HL-60 (cell line): ENCODE measurements at regions not wholly inside any gene's neighbourhood (a gene's known extent, or its start where the extent isn't known, plus 50 kb on each side); places are given as distances from the start of the nearest gene placed in this dataset.

Experiments used
- POLR2AphosphoS5 ChIP-seq: IDR thresholded peaks from 2 replicates; pipeline ENCODE4 v1.6.1; 2012; ENCODE audit warnings: low read depth
- TF ChIP-seq, protein P1 (sequence below): IDR thresholded peaks from one replicate; pipeline ENCODE4 v1.5.1; 2011; ENCODE audit warnings: low read length, control low read depth, inconsistent platforms; ENCODE audit not compliant: insufficient read depth
- TF ChIP-seq, protein P2 (sequence below): IDR thresholded peaks from 2 replicates; pipeline ENCODE4 v1.6.1; 2012; ENCODE audit warnings: low read depth; ENCODE audit not compliant: insufficient replicate concordance

DNA sequence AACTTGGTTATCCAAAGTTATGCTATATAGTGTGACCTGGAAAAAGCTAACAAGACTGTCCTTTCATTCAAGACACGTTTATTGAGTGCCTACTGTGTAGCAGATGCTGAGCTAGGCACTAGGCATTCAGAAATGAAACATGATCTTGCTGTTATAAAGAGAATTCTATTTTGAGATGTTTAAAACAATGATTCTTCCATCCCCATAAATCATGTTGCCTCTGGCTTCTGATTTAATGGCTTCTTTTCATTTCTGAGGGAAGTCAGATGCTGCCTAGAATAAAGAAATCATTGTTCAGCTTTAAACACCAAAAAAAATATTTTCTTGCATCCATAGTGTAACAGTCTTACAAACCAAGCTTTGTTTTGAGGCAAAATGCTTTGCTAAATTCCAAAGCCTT, 620.9 kb upstream of the UBE2E2 start:
- TF ChIP-seq, protein P1, sequence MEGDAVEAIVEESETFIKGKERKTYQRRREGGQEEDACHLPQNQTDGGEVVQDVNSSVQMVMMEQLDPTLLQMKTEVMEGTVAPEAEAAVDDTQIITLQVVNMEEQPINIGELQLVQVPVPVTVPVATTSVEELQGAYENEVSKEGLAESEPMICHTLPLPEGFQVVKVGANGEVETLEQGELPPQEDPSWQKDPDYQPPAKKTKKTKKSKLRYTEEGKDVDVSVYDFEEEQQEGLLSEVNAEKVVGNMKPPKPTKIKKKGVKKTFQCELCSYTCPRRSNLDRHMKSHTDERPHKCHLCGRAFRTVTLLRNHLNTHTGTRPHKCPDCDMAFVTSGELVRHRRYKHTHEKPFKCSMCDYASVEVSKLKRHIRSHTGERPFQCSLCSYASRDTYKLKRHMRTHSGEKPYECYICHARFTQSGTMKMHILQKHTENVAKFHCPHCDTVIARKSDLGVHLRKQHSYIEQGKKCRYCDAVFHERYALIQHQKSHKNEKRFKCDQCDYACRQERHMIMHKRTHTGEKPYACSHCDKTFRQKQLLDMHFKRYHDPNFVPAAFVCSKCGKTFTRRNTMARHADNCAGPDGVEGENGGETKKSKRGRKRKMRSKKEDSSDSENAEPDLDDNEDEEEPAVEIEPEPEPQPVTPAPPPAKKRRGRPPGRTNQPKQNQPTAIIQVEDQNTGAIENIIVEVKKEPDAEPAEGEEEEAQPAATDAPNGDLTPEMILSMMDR: no peak
- no peak for TF ChIP-seq POLR2AphosphoS5
- TF ChIP-seq, protein P2, sequence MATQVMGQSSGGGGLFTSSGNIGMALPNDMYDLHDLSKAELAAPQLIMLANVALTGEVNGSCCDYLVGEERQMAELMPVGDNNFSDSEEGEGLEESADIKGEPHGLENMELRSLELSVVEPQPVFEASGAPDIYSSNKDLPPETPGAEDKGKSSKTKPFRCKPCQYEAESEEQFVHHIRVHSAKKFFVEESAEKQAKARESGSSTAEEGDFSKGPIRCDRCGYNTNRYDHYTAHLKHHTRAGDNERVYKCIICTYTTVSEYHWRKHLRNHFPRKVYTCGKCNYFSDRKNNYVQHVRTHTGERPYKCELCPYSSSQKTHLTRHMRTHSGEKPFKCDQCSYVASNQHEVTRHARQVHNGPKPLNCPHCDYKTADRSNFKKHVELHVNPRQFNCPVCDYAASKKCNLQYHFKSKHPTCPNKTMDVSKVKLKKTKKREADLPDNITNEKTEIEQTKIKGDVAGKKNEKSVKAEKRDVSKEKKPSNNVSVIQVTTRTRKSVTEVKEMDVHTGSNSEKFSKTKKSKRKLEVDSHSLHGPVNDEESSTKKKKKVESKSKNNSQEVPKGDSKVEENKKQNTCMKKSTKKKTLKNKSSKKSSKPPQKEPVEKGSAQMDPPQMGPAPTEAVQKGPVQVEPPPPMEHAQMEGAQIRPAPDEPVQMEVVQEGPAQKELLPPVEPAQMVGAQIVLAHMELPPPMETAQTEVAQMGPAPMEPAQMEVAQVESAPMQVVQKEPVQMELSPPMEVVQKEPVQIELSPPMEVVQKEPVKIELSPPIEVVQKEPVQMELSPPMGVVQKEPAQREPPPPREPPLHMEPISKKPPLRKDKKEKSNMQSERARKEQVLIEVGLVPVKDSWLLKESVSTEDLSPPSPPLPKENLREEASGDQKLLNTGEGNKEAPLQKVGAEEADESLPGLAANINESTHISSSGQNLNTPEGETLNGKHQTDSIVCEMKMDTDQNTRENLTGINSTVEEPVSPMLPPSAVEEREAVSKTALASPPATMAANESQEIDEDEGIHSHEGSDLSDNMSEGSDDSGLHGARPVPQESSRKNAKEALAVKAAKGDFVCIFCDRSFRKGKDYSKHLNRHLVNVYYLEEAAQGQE: no peak
